ENCODE measurements at regions not wholly inside any gene's neighbourhood (a gene's known extent, or its start where the extent isn't known, plus 50 kb on each side); places are given as distances from the start of the nearest gene placed in this dataset.

DNA sequence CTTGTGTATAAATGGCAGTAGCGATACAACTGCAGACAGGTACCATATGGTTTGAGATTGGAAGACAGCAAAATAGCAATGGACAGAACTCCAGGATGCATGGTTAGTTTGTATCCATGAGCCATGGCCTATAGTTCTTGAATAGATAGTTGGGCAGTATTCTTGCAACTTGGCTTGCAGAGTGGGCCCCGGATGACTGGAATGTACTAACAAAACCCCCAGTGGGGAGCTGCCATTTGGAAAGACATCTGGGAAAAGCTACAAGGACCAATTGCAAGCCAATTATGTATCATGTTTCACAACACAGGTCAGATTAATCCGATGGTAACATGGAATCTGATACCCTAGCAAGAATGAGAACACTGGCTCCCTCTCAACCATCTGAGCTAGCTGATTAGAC is 279.6 kb downstream of the RERGL start:
- DNase-seq (ENCODE audit: low read depth in 2 of 2): no peak

DNA sequence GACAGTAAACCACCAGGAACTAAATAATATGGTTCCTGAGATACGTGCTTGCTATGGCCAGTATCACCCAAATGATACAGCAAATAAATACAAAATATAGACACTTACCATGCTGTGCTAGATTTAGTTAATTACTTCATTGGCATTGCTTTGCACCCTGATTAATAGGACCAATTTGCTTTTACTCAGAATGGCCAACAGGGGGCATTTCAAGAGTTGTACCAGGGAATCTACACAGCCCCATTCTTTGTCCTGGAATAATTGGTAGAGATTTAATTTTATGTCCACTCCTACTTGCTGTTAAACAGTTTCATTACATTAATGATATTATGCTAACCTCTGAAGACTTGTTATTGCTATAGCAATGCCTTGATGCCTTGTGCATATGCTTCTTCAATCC is 280.8 kb downstream of the RERGL start:
- DNase-seq (ENCODE audit: low read depth in 2 of 2): no peak

DNA sequence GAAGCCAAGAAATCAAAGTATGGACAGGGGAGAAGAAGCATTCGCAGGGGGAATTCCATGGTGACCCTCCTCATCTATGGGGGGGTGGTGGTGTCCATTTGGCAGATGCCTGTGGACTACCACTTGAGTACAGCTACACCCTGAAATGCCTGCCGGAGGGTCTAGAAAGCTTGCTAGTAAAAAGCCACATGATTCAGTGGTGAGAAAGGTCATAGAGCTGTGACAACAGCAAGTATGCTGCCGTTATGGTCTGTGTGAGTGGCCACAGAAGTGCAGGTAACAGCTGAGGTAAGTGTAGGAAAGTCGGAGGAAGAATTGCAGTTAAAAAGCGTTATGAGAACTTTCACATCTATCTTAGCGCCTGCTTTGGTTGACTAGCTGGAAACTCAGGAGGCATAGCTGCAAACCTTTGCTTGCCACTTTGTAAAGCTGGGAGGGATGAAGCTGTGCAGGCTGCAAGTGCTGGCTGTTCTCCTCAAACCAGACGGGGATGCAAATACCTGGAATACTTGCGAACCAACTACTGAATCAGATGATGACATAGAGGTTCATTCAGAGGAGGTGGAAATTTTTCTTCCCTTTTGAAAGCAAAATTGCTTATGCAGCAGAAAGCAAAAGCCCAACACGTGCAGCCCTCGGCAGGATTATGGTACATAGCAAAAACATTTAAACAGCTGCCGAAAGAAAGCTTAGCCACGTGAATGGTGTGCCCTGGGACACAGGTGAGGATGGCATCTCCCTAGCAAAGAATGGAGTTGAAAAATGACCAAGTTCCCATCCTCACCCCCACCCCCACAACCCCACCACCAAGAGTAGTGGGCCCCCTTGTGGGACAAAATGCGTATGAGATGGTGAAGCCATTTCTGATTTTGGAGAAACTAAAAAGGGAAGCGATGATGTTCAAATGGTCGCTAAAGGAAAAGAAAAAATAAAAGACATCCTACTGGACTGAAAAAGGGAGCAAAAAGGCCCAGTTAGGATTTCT is 287.0 kb downstream of the RERGL start:
- DNase-seq (ENCODE audit: low read depth in 2 of 2): no peak

DNA sequence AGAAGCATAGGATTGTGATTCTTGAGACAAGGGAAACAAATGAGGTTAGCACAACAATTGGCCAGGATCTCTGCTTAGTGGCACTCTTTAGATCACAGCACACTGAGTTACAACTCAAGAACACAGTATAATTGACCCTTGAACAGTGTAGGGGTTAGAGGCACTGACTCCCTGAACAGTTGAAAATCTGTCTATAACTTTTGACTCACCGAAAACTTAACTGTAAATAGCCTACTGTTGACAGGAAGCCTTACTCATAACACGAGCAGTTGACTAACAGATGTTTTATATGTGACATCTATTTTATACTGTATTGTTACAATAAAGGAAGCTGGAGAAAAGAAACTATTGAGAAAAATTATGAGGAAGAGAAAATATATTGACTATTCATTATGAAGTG is 296.1 kb downstream of the RERGL start:
- DNase-seq (ENCODE audit: low read depth in 2 of 2): no peak

DNA sequence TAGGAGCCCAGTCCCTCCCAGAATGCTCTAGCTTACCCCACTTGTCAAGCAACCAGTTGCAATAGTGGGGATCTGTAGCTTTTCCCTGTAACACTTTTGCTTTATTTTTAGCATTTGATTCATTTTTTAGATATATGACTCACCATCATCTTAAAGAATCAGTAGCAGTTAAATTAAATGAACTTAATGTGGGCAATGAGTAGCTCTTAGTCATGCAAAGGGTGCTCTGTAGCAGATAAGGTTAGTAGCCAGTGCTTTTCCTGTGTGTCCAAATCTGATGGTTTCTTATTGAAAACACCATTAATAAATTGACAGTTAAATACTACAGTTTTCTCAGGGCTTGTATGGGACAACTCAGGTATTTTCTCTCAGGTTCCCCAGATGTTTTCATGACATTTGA is 311.8 kb downstream of the RERGL start:
- DNase-seq (ENCODE audit: low read depth in 2 of 2): no peak

DNA sequence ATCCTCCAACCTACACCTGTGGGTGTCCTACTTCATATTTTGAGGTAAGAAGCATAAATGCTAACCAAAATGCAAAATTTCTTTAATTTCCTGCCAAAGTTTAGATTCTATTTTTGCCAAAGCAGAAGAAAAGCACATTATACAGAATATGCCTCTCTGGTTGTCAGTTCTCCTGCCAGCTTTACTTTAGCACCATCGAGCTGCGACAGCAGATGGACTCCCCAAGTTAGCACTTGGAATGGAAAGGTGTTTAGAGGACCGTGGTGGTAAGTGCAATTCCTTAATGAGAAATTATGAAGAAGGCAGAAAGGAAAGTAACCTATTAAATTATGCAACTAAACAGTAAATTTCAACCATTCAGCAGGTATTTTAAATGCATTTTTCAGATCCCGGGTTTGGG is 326.6 kb downstream of the RERGL start:
- no peak for DNase-seq (ENCODE audit: low read depth in 2 of 2)

DNA sequence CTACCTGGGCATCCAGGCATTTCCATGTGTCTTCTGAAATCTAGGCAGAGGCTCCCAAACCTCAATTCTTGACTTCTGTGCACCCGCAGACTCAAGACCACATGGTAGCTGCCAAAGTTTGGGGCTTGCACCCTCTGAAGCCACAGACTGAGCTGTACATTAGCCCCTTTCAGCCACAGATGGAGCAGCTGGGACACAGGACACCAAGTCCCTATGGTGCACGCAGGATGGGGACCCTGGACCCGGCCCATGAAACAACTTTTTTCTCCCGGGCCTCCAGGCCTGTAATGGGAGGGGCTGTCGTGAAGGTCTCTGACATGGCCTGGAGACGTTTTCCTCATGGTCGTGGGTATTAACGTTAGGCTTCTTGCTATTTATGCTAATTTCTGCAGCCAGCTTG is 330.0 kb downstream of the RERGL start:
- DNase-seq (ENCODE audit: low read depth in 2 of 2): no peak
